Common myeloid progenitor, CD34-positive (primary cell): ENCODE measurements at regions not wholly inside any gene's neighbourhood (a gene's known extent, or its start where the extent isn't known, plus 50 kb on each side); places are given as distances from the start of the nearest gene placed in this dataset.
"Not testable (repeated sequence)": the region's sequence is repeated elsewhere in the genome, so short reads cannot be mapped to it uniquely, and the experiment has no call there.

Experiments used
- CTCF ChIA-PET: fragments of 350-600 bp; sonication (Branson Sonifier 250); formaldehyde crosslinking; loops from one replicate; lab custom pipeline; 2021; ENCODE audit warnings: antibody characterized with exemption; lab: Charles Lee
- POLR2A ChIA-PET: fragments of 350-600 bp; sonication (Branson Sonifier 250); formaldehyde crosslinking; loops from one replicate; lab custom pipeline; 2021; ENCODE audit warnings: antibody characterized with exemption; lab: Charles Lee
- DNase-seq, 3 donors: peaks; one replicate each; pipeline versions ENCODE4 v3.0.0 to v3.0.0-alpha.2; 2013
- H3K27ac ChIP-seq, 2 experiments: 1 replicate in 1 of 2; 2 replicates in 1 of 2; pipeline ENCODE4 v1.7.0; 2013; ENCODE audit warnings: inconsistent platforms in 2 of 2, low read length in 2 of 2, mild to moderate bottlenecking in 2 of 2, low read depth in 1 of 2, moderate library complexity in 1 of 2; ENCODE audit not compliant: severe bottlenecking in 2 of 2, insufficient read depth in 1 of 2, poor library complexity in 1 of 2
- H3K27me3 ChIP-seq, 5 experiments: replicated peaks in 2 of 5; 1 replicate in 3 of 5; 2 replicates in 2 of 5; pipeline versions ENCODE4 v1.6.1 to v1.7.0; 2013; ENCODE audit warnings: low read length in 4 of 5, mild to moderate bottlenecking in 2 of 5, moderate library complexity in 2 of 5, inconsistent platforms in 1 of 5; ENCODE audit not compliant: insufficient read depth in 5 of 5, control insufficient read depth in 4 of 5
- H3K36me3 ChIP-seq, 4 experiments: 1 replicate in 2 of 4; 2 replicates in 2 of 4; pipeline versions ENCODE4 v1.6.1 to v1.7.0; 2013; ENCODE audit warnings: low read length in 3 of 4, control low read depth in 1 of 4, mild to moderate bottlenecking in 1 of 4; ENCODE audit not compliant: control insufficient read depth in 4 of 4, insufficient read depth in 4 of 4
- H3K4me1 ChIP-seq, 4 experiments: 1 replicate in 3 of 4; 2 replicates in 1 of 4; pipeline versions ENCODE4 v1.6.1 to v1.7.1; 2013; ENCODE audit warnings: low read length in 3 of 4, mild to moderate bottlenecking in 3 of 4, control low read depth in 1 of 4, inconsistent platforms in 1 of 4, moderate library complexity in 1 of 4; ENCODE audit not compliant: control insufficient read depth in 4 of 4, insufficient read depth in 4 of 4; ENCODE audit errors: control extremely low read depth in 1 of 4
- H3K4me3 ChIP-seq, 7 experiments: 1 replicate in 4 of 7; 2 replicates in 3 of 7; pipeline versions ENCODE4 v1.5.1 to v1.7.0; 2013; ENCODE audit warnings: mild to moderate bottlenecking in 7 of 7, low read length in 6 of 7, moderate library complexity in 6 of 7, inconsistent platforms in 2 of 7, low read depth in 2 of 7, control low read depth in 1 of 7; ENCODE audit not compliant: insufficient read depth in 4 of 7, control insufficient read depth in 1 of 7; ENCODE audit errors: extremely low read depth in 1 of 7
- H3K9me3 ChIP-seq, 5 experiments: 1 replicate in 4 of 5; 2 replicates in 1 of 5; pipeline versions ENCODE4 v1.6.1 to v1.7.1; 2013; ENCODE audit warnings: low read length in 4 of 5, mild to moderate bottlenecking in 2 of 5, inconsistent platforms in 1 of 5, low read depth in 1 of 5, moderate library complexity in 1 of 5; ENCODE audit not compliant: control insufficient read depth in 4 of 5, insufficient read depth in 2 of 5; ENCODE audit errors: control extremely low read depth in 1 of 5
- WGBS: methylation state at CpG from one replicate; pipeline ENCODE4 v1.1.5; 2013; ENCODE audit not compliant: insufficient coverage; 5-methylcytosine and 5-hydroxymethylcytosine counted together

GRCh38 chr2:111462572-111462971 is 341.9 kb downstream of the BCL2L11 start:
- H3K27me3 ChIP-seq, H3K4me3 ChIP-seq, H3K9me3 ChIP-seq, POLR2A ChIA-PET, CTCF ChIA-PET, H3K4me1 ChIP-seq, H3K27ac ChIP-seq, DNase-seq, H3K36me3 ChIP-seq: not testable (repeated sequence)
- WGBS: no CpG with 5 or more reads among the region's 2 CpGs

GRCh38 chr2:111463238-111463848 is 342.6 kb downstream of the BCL2L11 start:
- 100% methylated on average over 1 of the region's 13 CpGs for WGBS
- H3K9me3 ChIP-seq, H3K27ac ChIP-seq, H3K36me3 ChIP-seq, H3K4me1 ChIP-seq, POLR2A ChIA-PET, CTCF ChIA-PET, H3K27me3 ChIP-seq: not testable (repeated sequence)
- DNase-seq: peak in 2 of 3 donors; percentile 44 to 57
- peak overlapping the region in 1 of 7 experiments; percentile 4 for H3K4me3 ChIP-seq

GRCh38 chr2:111463956-111464355 is 343.2 kb downstream of the BCL2L11 start:
- CTCF ChIA-PET, POLR2A ChIA-PET: not testable (repeated sequence)
- peak overlapping the region in 1 of 7 experiments; percentile 4 for H3K4me3 ChIP-seq

GRCh38 chr2:111464367-111464766 is 343.7 kb downstream of the BCL2L11 start:
- H3K9me3 ChIP-seq, POLR2A ChIA-PET, H3K27ac ChIP-seq, H3K4me1 ChIP-seq, CTCF ChIA-PET, DNase-seq, H3K4me3 ChIP-seq, H3K27me3 ChIP-seq, H3K36me3 ChIP-seq: not testable (repeated sequence)
- no CpG with 5 or more reads among the region's 10 CpGs for WGBS

More at GRCh38 chr2:111463956-111464355, 343.2 kb downstream of the BCL2L11 start:
- no CpG with 5 or more reads among the region's 10 CpGs for WGBS
- not testable (repeated sequence) for H3K36me3 ChIP-seq, H3K27ac ChIP-seq, H3K9me3 ChIP-seq, H3K4me1 ChIP-seq, H3K27me3 ChIP-seq, DNase-seq

- H3K27ac ChIP-seq, H3K36me3 ChIP-seq, H3K27me3 ChIP-seq, CTCF ChIA-PET, H3K4me3 ChIP-seq, H3K9me3 ChIP-seq, DNase-seq, POLR2A ChIA-PET, H3K4me1 ChIP-seq: not testable (repeated sequence)
- no CpG with 5 or more reads among the region's 3 CpGs for WGBS
Observed at GRCh38 chr2:111465521-111465920, 344.8 kb downstream of the BCL2L11 start.

- POLR2A ChIA-PET, H3K36me3 ChIP-seq, H3K9me3 ChIP-seq, DNase-seq, H3K4me1 ChIP-seq, H3K27me3 ChIP-seq, H3K4me3 ChIP-seq, H3K27ac ChIP-seq, CTCF ChIA-PET: not testable (repeated sequence)
- WGBS: 100% methylated on average over 1 of the region's 4 CpGs
Observed at GRCh38 chr2:111466744-111467143, 346.0 kb downstream of the BCL2L11 start.

GRCh38 chr2:111470924-111471323 is 350.2 kb downstream of the BCL2L11 start:
- DNase-seq, H3K9me3 ChIP-seq, H3K4me1 ChIP-seq, H3K36me3 ChIP-seq, CTCF ChIA-PET, H3K4me3 ChIP-seq, H3K27me3 ChIP-seq, POLR2A ChIA-PET, H3K27ac ChIP-seq: not testable (repeated sequence)
- no CpG with 5 or more reads among the region's 2 CpGs for WGBS
